ENCODE measurements at regions not wholly inside any gene's neighbourhood (a gene's known extent, or its start where the extent isn't known, plus 50 kb on each side); places are given as distances from the start of the nearest gene placed in this dataset.
"Not testable (repeated sequence)": the region's sequence is repeated elsewhere in the genome, so short reads cannot be mapped to it uniquely, and the experiment has no call there.

DNA sequence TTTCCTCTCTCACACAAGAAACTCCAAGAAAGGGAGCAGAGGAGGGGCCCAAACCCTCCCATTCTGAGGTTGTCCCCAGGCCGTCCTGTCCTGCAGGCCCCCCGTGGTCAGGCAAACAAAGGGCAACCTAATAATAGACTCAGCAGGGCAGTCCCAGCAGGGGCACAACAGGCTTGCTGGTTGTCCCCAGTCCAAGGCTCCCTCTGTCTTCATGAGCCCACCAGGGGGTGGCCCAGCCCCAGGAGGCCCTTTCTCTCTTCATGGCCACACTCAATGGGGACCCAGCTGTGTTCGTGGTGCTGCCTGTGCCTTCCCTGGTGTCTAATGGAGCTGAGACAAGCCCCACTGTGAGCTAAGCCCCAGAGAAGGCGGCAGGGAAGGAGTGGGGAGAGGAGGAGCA, 359.9 kb downstream of the ADGRD1 start:
- no peak for DNase-seq (ENCODE audit: low read depth)

- DNase-seq (ENCODE audit: low read depth): no peak
Observed at GRCh38 chr12:131314524-131315090, 360.9 kb downstream of the ADGRD1 start.

GRCh38 chr12:131315601-131316000, 361.9 kb downstream of the ADGRD1 start:
- no peak for DNase-seq (ENCODE audit: low read depth)

- no peak for DNase-seq (ENCODE audit: low read depth)
Observed at GRCh38 chr12:131316388-131316787, 362.7 kb downstream of the ADGRD1 start.

- DNase-seq (ENCODE audit: low read depth): no peak
Observed at GRCh38 chr12:131318045-131318685, 364.5 kb downstream of the ADGRD1 start.

GRCh38 chr12:131321988-131322387, 368.3 kb downstream of the ADGRD1 start:
- DNase-seq (ENCODE audit: low read depth): no peak

- not testable (repeated sequence) for DNase-seq (ENCODE audit: low read depth)
Observed at GRCh38 chr12:131322460-131322859, 368.8 kb downstream of the ADGRD1 start.

- DNase-seq (ENCODE audit: low read depth): no peak
Observed at GRCh38 chr12:131323879-131324278, 370.2 kb downstream of the ADGRD1 start.

GRCh38 chr12:131327521-131328488, 374.1 kb downstream of the ADGRD1 start:
- DNase-seq (ENCODE audit: low read depth): no peak

- not testable (repeated sequence) for DNase-seq (ENCODE audit: low read depth)
Observed at GRCh38 chr12:131328861-131329845, 375.4 kb downstream of the ADGRD1 start.

- no peak for DNase-seq (ENCODE audit: low read depth)
Observed at GRCh38 chr12:131330106-131330815, 376.6 kb downstream of the ADGRD1 start.

GRCh38 chr12:131331148-131331750, 377.5 kb downstream of the ADGRD1 start:
- no peak for DNase-seq (ENCODE audit: low read depth)

DNA sequence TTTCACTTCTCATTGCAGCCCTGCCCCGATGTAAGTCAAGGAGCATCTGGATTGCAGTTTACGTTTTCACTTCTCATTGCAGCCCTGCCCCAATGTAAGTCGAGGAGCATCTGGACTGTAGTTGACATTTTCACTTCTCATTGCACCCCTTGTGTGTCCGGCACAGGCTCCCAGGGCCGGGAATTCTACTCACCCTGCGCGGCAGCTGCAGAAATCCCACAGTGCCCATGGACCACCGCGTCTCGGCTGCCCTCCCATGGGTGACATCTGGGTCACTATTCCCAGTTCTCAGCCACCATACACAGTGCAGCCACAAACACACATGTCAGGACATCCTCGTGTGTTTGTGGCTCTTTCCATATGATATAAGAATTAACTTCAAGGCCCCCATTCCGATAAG, 378.5 kb downstream of the ADGRD1 start:
- no peak for DNase-seq (ENCODE audit: low read depth)

GRCh38 chr12:131333136-131333535, 377.8 kb upstream of the SFSWAP start:
- no peak for DNase-seq (ENCODE audit: low read depth)

GRCh38 chr12:131333621-131334440, 377.1 kb upstream of the SFSWAP start:
- no peak for DNase-seq (ENCODE audit: low read depth)

DNA sequence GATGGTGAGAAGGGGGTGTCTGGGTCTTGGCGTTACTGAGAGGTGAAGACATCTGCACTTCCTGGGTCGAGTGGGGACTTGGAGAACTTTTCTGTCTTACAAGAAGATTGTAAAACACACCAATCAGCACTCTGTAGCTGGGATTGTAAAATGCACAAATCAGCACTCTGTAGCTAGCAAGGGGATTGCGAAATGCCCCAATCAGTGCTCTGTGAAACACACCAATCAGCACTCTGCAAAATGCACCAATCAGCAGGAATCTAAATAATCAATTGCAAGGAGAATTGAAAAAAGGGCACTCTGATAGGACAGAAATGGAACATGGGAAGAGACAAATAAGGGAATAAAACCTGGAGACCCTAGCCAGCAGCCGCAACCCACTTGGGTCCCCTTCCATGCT, 376.1 kb upstream of the SFSWAP start:
- DNase-seq (ENCODE audit: low read depth): no peak

GRCh38 chr12:131335456-131335855, 375.4 kb upstream of the SFSWAP start:
- DNase-seq (ENCODE audit: low read depth): no peak

DNA sequence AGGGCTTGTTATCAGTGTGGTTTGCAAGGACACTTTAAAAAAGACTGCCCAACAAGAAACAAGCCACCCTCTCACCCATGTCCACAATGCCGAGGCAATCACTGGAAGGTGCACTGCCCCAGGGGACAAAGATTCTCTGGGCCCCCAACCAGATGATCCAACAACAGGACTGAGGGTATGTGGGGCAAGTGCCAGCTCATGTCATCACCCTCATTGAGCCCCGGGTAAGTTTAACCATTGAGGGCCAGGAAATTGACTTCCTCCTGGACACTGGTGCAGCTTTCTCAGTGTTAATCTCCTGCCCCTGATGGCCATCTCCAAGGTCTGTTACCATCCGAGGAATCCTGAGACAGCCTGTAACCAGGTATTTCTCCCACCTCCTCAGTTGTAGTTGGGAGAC, 373.0 kb upstream of the SFSWAP start:
- not testable (repeated sequence) for DNase-seq (ENCODE audit: low read depth)

DNA sequence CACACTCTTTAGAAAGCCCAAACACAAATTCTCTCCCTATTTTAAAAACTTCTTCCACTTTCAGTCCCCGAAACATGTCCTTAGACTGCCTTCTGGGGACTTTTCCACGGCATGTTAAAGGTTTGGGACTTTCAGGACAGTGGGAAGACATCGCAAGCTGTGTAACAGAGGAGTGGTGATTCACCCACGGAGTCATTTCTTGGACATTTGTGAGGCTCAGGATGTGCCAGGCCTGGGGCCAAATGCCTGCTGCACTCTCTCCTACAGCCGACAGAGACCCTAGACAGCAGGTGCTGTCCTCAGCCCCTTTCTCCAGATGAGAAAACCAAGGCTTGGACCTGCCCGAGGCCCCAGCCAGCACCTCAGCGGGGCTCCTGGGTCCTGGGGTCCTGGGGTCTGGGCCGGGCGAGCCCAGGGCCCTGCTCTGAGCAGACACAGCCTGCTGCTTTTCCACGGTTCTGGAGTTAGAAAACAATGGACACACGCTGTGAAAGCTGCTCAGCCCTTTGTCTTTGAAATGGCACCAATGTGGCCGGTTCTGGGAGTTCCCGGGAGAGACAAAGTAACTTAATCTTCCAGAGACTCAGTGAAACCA, 370.2 kb upstream of the SFSWAP start:
- DNase-seq (ENCODE audit: low read depth): no peak
